PFSK-1 (cell line): ENCODE measurements at regions not wholly inside any gene's neighbourhood (a gene's known extent, or its start where the extent isn't known, plus 50 kb on each side); places are given as distances from the start of the nearest gene placed in this dataset.

Experiments used
- FOXP2 ChIP-seq: optimal IDR thresholded peaks from 2 replicates; pipeline ENCODE3; 2011; ENCODE audit warnings: borderline replicate concordance, control low read depth, inconsistent platforms; ENCODE audit not compliant: insufficient read depth; ENCODE audit errors: extremely low read length, extremely low read depth
- POLR2AphosphoS5 ChIP-seq: IDR thresholded peaks from 2 replicates; pipeline ENCODE4 v1.6.1; 2012; ENCODE audit warnings: low read depth, mild to moderate bottlenecking, control low read depth, low read length, moderate library complexity
- SIN3A ChIP-seq: IDR thresholded peaks from 2 replicates; pipeline ENCODE4 v1.6.1; 2012; ENCODE audit warnings: mild to moderate bottlenecking, low read length, moderate library complexity, borderline replicate concordance; ENCODE audit not compliant: insufficient read depth
- TAF1 ChIP-seq: IDR thresholded peaks from 2 replicates; pipeline ENCODE4 v1.6.1; 2012; ENCODE audit warnings: low read length, control low read depth, borderline replicate concordance; ENCODE audit not compliant: insufficient read depth
- TF ChIP-seq, protein P1 (sequence below), 2 experiments: IDR thresholded peaks; 2 replicates each; pipeline versions ENCODE4 v1.6.1 to v1.8.0; 2011 to 2012; ENCODE audit warnings: low read depth in 2 of 2, low read length in 2 of 2, control low read depth in 1 of 2, inconsistent platforms in 1 of 2, mild to moderate bottlenecking in 1 of 2, moderate library complexity in 1 of 2; ENCODE audit not compliant: insufficient read depth in 1 of 2

- TF ChIP-seq, protein P1, sequence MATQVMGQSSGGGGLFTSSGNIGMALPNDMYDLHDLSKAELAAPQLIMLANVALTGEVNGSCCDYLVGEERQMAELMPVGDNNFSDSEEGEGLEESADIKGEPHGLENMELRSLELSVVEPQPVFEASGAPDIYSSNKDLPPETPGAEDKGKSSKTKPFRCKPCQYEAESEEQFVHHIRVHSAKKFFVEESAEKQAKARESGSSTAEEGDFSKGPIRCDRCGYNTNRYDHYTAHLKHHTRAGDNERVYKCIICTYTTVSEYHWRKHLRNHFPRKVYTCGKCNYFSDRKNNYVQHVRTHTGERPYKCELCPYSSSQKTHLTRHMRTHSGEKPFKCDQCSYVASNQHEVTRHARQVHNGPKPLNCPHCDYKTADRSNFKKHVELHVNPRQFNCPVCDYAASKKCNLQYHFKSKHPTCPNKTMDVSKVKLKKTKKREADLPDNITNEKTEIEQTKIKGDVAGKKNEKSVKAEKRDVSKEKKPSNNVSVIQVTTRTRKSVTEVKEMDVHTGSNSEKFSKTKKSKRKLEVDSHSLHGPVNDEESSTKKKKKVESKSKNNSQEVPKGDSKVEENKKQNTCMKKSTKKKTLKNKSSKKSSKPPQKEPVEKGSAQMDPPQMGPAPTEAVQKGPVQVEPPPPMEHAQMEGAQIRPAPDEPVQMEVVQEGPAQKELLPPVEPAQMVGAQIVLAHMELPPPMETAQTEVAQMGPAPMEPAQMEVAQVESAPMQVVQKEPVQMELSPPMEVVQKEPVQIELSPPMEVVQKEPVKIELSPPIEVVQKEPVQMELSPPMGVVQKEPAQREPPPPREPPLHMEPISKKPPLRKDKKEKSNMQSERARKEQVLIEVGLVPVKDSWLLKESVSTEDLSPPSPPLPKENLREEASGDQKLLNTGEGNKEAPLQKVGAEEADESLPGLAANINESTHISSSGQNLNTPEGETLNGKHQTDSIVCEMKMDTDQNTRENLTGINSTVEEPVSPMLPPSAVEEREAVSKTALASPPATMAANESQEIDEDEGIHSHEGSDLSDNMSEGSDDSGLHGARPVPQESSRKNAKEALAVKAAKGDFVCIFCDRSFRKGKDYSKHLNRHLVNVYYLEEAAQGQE (IDR thresholded peaks at IDR 0.05; ENCODE audit: insufficient read depth in 1 of 2, low read depth in 2 of 2, low read length in 2 of 2), result no peak
- TF ChIP-seq SIN3A (no peak), TAF1 (no peak), POLR2AphosphoS5 (no peak), FOXP2 (no peak)
These were observed 90.2 kb upstream of the RUNX3 start for GRCh38 chr1:25020173-25020845.

- TF ChIP-seq TAF1 (no peak), SIN3A (no peak), POLR2AphosphoS5 (no peak), FOXP2 (no peak)
- TF ChIP-seq, protein P1 (IDR thresholded peaks at IDR 0.05; ENCODE audit: insufficient read depth in 1 of 2, low read depth in 2 of 2, low read length in 2 of 2), result no peak
These were observed 89.5 kb upstream of the RUNX3 start for GRCh38 chr1:25019337-25020172.

GRCh38 chr1:25018943-25019336 is 88.9 kb upstream of the RUNX3 start:
- TF ChIP-seq POLR2AphosphoS5, result no peak
- TF ChIP-seq FOXP2, result no peak
- no peak for TF ChIP-seq SIN3A
- TF ChIP-seq, protein P1 (IDR thresholded peaks at IDR 0.05; ENCODE audit: insufficient read depth in 1 of 2, low read depth in 2 of 2, low read length in 2 of 2), result no peak
- no peak for TF ChIP-seq TAF1

DNA sequence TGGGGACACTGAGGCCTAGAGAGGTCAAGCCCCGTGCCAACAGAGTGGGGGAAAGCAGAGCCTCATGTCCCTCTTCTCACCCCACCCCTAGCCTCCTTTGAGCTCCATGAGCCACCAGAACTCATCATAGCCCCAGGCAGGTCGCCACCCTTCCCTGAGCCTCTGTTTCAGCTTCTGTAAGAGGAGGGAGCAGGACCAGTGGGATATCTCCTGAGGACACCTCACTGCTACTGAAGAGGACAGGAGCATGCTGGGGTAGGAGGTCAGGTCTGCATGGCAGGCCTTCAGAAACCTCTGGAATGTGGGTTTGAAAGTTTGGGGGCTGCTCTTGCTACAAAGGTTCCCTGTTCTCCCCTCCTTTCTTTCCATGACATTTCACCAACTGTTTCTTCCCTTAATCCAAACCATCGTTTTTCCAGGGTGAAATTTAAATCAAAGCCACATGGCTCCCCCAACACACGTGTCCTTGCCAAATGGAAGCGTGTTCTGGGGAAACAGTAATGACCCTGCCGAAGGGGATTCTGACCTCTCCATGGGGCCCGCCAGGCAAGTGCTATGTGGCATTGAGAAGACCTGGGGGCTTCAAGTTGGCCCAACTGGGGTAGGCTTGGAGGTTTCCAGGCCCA is 88.1 kb upstream of the RUNX3 start:
- TF ChIP-seq POLR2AphosphoS5, result no peak
- no peak for TF ChIP-seq SIN3A
- no peak for TF ChIP-seq FOXP2
- TF ChIP-seq TAF1, result no peak
- TF ChIP-seq, protein P1 (IDR thresholded peaks at IDR 0.05; ENCODE audit: insufficient read depth in 1 of 2, low read depth in 2 of 2, low read length in 2 of 2), result no peak
